ENCODE measurements at regions not wholly inside any gene's neighbourhood (a gene's known extent, or its start where the extent isn't known, plus 50 kb on each side); places are given as distances from the start of the nearest gene placed in this dataset.

DNA sequence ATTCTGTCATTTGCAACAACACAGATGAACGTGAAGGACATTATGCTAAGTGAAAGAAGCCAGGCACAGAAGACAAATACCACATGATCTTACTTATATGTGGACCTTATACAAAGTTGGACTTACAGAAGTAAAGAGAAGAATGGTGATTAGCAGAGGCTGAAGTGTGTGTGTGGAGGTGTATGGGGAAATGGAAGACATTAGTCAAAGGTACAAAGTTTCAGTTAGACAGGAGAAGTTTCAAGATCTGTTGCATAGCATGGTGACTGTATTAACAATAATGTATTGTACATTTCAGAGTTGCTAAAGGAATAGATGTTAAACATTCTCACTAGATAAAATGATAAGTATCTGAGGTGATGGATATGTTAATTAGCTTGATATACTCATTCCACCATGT, 124.4 kb upstream of the ADRA1D start:
- TF ChIP-seq, protein P1, sequence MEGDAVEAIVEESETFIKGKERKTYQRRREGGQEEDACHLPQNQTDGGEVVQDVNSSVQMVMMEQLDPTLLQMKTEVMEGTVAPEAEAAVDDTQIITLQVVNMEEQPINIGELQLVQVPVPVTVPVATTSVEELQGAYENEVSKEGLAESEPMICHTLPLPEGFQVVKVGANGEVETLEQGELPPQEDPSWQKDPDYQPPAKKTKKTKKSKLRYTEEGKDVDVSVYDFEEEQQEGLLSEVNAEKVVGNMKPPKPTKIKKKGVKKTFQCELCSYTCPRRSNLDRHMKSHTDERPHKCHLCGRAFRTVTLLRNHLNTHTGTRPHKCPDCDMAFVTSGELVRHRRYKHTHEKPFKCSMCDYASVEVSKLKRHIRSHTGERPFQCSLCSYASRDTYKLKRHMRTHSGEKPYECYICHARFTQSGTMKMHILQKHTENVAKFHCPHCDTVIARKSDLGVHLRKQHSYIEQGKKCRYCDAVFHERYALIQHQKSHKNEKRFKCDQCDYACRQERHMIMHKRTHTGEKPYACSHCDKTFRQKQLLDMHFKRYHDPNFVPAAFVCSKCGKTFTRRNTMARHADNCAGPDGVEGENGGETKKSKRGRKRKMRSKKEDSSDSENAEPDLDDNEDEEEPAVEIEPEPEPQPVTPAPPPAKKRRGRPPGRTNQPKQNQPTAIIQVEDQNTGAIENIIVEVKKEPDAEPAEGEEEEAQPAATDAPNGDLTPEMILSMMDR (conservative IDR thresholded peaks at IDR 0.05; ENCODE audit: low read depth, low read length): no peak
- H3K4me3 ChIP-seq (ENCODE audit: low read depth, low read length): no peak overlapping the region
- DNase-seq (ENCODE audit: low read depth): no peak

DNA sequence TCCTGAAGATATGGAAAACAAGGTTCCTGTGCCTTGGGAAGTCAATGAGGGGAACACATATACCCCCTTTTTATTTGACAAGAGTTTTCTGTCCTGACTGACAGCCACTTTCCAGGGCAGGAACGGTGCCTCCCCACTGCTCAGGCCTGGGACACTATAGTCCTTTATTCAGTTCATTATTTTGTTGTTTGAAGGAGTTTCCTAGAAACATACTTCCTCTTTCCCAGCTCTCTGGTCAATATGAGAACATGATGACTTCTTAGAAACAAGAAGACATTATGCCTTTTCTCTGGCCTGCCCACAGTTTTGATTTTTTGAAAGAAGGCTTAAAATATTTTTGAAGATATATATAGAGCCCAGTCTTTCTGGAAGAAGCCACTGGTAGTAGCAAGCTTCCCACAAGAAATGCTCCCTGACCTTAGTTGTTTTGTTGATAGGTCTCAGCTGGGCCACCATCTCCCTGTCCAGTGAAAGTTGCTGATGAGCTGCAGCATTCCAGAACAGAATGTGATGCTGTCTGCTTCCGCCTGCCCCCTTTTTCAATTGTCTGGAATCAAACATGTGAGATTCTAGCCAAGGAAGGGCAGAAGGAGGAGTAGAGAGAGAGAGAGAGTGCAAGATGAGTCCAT, 122.7 kb upstream of the ADRA1D start:
- TF ChIP-seq, protein P1 (conservative IDR thresholded peaks at IDR 0.05; ENCODE audit: low read depth, low read length): no peak
- no peak overlapping the region for H3K4me3 ChIP-seq (ENCODE audit: low read depth, low read length)
- DNase-seq (ENCODE audit: low read depth): no peak

DNA sequence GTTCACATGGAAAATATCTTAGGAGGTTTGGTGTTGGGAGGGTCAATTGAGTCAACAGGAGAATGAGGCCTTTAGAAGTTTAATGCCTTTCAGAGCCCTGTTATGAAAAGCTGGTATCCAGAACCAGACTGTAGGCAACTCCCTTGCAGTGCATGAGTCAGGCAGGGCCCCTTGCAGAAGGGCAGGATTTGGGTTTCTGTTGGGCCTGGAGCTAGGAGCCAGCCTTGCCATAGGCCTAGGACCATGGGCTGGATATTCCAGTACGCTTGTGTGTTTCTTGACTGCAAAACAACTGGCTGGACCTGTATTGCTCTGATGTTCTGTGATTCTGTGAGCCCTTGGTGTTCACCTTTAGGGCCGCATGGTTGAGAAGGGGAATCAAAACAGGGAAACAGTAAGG, 121.8 kb upstream of the ADRA1D start:
- H3K4me3 ChIP-seq (ENCODE audit: low read depth, low read length): no peak overlapping the region
- TF ChIP-seq, protein P1 (conservative IDR thresholded peaks at IDR 0.05; ENCODE audit: low read depth, low read length): no peak
- DNase-seq (ENCODE audit: low read depth): no peak

DNA sequence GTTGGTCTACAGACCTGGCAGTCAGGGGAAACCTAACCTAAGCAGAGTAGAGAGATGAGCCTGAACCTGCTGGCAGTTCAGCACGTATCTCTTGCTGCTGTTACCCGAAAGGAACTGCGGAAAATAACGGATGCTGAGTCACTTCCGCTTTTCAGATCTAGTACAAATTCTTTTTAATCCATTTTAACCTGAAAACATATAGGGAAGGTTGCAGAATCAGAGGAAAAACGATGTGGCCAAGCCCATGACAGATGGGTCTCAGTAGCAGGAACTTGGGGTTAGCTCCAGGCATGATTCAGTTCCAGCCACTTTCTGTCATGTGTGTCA, 120.7 kb upstream of the ADRA1D start:
- TF ChIP-seq, protein P1 (conservative IDR thresholded peaks at IDR 0.05; ENCODE audit: low read depth, low read length): no peak
- no peak for DNase-seq (ENCODE audit: low read depth)
- H3K4me3 ChIP-seq (ENCODE audit: low read depth, low read length): no peak overlapping the region

DNA sequence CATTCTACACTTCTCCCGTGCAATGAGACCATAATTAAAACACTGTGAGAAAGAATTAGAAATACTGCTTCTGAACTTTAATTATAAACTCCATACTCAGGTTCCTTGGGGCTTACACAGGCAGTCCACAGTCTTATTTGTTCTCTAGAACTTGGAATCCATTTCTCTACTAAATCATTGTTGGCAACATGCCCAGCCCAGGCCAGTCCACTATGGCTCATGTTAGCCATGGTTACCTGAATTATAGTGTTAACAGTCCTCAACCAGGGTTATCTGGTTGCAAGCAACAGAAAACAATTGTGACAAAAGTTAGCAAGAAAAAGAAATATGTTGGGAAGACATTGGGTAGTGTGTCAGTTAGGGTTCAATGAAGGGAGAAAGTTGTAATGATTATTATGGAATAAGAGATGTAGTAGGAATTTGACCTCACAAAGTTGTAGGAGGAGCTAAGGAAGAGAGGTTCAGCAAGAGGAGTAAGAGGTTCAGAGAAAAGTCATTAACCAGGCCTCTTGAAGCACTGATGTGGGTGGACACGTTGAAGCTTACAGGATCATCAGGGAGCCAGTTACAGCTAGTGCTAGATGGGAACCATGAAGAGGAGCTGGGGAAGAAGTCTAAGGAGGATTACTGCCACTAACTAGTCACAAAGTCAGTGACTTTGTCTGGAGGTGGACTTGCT, 120.2 kb upstream of the ADRA1D start:
- H3K4me3 ChIP-seq (ENCODE audit: low read depth, low read length): no peak overlapping the region
- TF ChIP-seq, protein P1 (conservative IDR thresholded peaks at IDR 0.05; ENCODE audit: low read depth, low read length): no peak
- peak; percentile 5 for DNase-seq (ENCODE audit: low read depth)

DNA sequence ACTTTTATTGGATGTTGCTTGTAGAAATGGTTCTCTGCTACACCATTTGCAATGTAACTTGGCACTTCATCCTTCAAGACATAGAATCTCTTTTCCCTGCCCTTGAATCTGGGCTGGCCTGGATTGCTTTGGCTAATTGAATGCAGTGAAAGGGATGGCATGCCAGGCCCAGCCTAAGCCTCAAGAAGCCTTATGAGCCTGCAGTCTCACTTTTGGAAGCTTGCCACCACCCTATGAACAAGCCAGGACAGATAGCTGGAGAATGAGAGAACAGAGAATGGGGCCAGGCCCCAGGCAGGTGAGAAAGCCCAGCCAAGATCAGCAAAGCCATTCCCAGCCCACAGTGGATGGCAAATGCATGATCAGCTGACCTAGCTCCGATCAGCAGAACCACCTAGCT, 117.0 kb upstream of the ADRA1D start:
- TF ChIP-seq, protein P1 (conservative IDR thresholded peaks at IDR 0.05; ENCODE audit: low read depth, low read length): no peak

DNA sequence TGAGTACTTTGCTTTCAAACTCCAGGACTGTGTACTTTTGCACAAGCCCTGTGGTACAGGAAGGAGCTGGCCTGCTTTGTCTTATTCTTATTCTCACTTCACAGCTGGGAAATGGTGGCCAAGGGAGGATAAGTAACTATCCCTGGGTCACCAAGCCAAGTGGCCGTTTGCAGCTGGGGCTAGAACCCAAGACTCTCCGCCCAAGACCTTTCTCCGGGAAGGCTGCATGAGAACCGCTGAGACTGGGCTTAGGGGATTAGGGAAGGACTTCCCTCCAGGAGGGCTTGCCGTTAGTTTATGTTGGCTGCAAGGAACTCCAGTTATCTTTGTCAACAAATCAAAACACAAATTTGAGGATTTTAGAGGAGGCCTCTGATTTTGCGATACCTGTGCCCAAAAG, 109.5 kb upstream of the ADRA1D start:
- DNase-seq (ENCODE audit: low read depth): no peak
- TF ChIP-seq, protein P1 (conservative IDR thresholded peaks at IDR 0.05; ENCODE audit: low read depth, low read length): no peak
- H3K4me3 ChIP-seq (ENCODE audit: low read depth, low read length): no peak overlapping the region

More for the DNA sequence above, 117.0 kb upstream of the ADRA1D start:
- peak; percentile 10 for DNase-seq (ENCODE audit: low read depth)
- no peak overlapping the region for H3K4me3 ChIP-seq (ENCODE audit: low read depth, low read length)
